ENCODE measurements at regions not wholly inside any gene's neighbourhood (a gene's known extent, or its start where the extent isn't known, plus 50 kb on each side); places are given as distances from the start of the nearest gene placed in this dataset.

GRCh38 chr3:154590675-154591384, 160.8 kb upstream of the GPR149 start:
- no peak for FAIRE-seq
- no peak for DNase-seq (ENCODE audit: insufficient read length, low spot score)
- no peak for TF ChIP-seq POLR2A (IDR thresholded peaks at IDR 0.05; ENCODE audit: low read depth, low read length)
- no peak for TF ChIP-seq TAF1 (IDR thresholded peaks at IDR 0.05; ENCODE audit: low read depth, low read length)
- no peak for TF ChIP-seq POU2F2 (IDR thresholded peaks at IDR 0.05; ENCODE audit: low read depth, low read length)
- TF ChIP-seq POLR2AphosphoS5 (IDR thresholded peaks at IDR 0.05; ENCODE audit: low read depth, low read length) = no peak
- no peak for TF ChIP-seq PAX5 (IDR thresholded peaks at IDR 0.05; ENCODE audit: insufficient read depth, low read length, severe bottlenecking)
- no peak for TF ChIP-seq SPI1 (IDR thresholded peaks at IDR 0.05; ENCODE audit: low read depth, low read length)

GRCh38 chr3:154588831-154589230, 158.8 kb upstream of the GPR149 start:
- DNase-seq (ENCODE audit: insufficient read length, low spot score) (no peak), FAIRE-seq (no peak)
- TF ChIP-seq PAX5 (IDR thresholded peaks at IDR 0.05; ENCODE audit: insufficient read depth, low read length, severe bottlenecking) = no peak
- TF ChIP-seq SPI1 (IDR thresholded peaks at IDR 0.05; ENCODE audit: low read depth, low read length) = no peak
- TF ChIP-seq POLR2A (IDR thresholded peaks at IDR 0.05; ENCODE audit: low read depth, low read length) = no peak
- TF ChIP-seq POU2F2 (IDR thresholded peaks at IDR 0.05; ENCODE audit: low read depth, low read length) = no peak
- no peak for TF ChIP-seq POLR2AphosphoS5 (IDR thresholded peaks at IDR 0.05; ENCODE audit: low read depth, low read length)
- TF ChIP-seq TAF1 (IDR thresholded peaks at IDR 0.05; ENCODE audit: low read depth, low read length) = no peak

GRCh38 chr3:154584974-154585373, 155.0 kb upstream of the GPR149 start:
- TF ChIP-seq POLR2AphosphoS5 (IDR thresholded peaks at IDR 0.05; ENCODE audit: low read depth, low read length) (no peak), POU2F2 (IDR thresholded peaks at IDR 0.05; ENCODE audit: low read depth, low read length) (no peak), POLR2A (IDR thresholded peaks at IDR 0.05; ENCODE audit: low read depth, low read length) (no peak), PAX5 (IDR thresholded peaks at IDR 0.05; ENCODE audit: insufficient read depth, low read length, severe bottlenecking) (no peak), TAF1 (IDR thresholded peaks at IDR 0.05; ENCODE audit: low read depth, low read length) (no peak), SPI1 (IDR thresholded peaks at IDR 0.05; ENCODE audit: low read depth, low read length) (no peak)
- FAIRE-seq (no peak), DNase-seq (ENCODE audit: insufficient read length, low spot score) (no peak)

- no peak for TF ChIP-seq POU2F2 (IDR thresholded peaks at IDR 0.05; ENCODE audit: low read depth, low read length)
- FAIRE-seq = no peak
- no peak for DNase-seq (ENCODE audit: insufficient read length, low spot score)
Measured at GRCh38 chr3:154584041-154584440, 154.1 kb upstream of the GPR149 start.

- TF ChIP-seq POU2F2 (IDR thresholded peaks at IDR 0.05; ENCODE audit: low read depth, low read length) (no peak), SPI1 (IDR thresholded peaks at IDR 0.05; ENCODE audit: low read depth, low read length) (no peak), PAX5 (IDR thresholded peaks at IDR 0.05; ENCODE audit: insufficient read depth, low read length, severe bottlenecking) (no peak), POLR2A (IDR thresholded peaks at IDR 0.05; ENCODE audit: low read depth, low read length) (no peak), TAF1 (IDR thresholded peaks at IDR 0.05; ENCODE audit: low read depth, low read length) (no peak), POLR2AphosphoS5 (IDR thresholded peaks at IDR 0.05; ENCODE audit: low read depth, low read length) (no peak)
- FAIRE-seq (no peak), DNase-seq (ENCODE audit: insufficient read length, low spot score) (no peak)
Measured at GRCh38 chr3:154583086-154583634, 153.2 kb upstream of the GPR149 start.

- FAIRE-seq = no peak
- no peak for DNase-seq (ENCODE audit: insufficient read length, low spot score)
- TF ChIP-seq PAX5 (IDR thresholded peaks at IDR 0.05; ENCODE audit: insufficient read depth, low read length, severe bottlenecking) (no peak), SPI1 (IDR thresholded peaks at IDR 0.05; ENCODE audit: low read depth, low read length) (no peak), POU2F2 (IDR thresholded peaks at IDR 0.05; ENCODE audit: low read depth, low read length) (no peak), POLR2A (IDR thresholded peaks at IDR 0.05; ENCODE audit: low read depth, low read length) (no peak), POLR2AphosphoS5 (IDR thresholded peaks at IDR 0.05; ENCODE audit: low read depth, low read length) (no peak), TAF1 (IDR thresholded peaks at IDR 0.05; ENCODE audit: low read depth, low read length) (no peak)
Measured at GRCh38 chr3:154582501-154582900, 152.5 kb upstream of the GPR149 start.

GRCh38 chr3:154571553-154572226, 141.7 kb upstream of the GPR149 start:
- FAIRE-seq = no peak
- TF ChIP-seq TAF1 (IDR thresholded peaks at IDR 0.05; ENCODE audit: low read depth, low read length) (no peak), POU2F2 (IDR thresholded peaks at IDR 0.05; ENCODE audit: low read depth, low read length) (no peak)
- no peak for DNase-seq (ENCODE audit: insufficient read length, low spot score)

- TF ChIP-seq POLR2AphosphoS5 (IDR thresholded peaks at IDR 0.05; ENCODE audit: low read depth, low read length) (no peak), PAX5 (IDR thresholded peaks at IDR 0.05; ENCODE audit: insufficient read depth, low read length, severe bottlenecking) (no peak), SPI1 (IDR thresholded peaks at IDR 0.05; ENCODE audit: low read depth, low read length) (no peak), POLR2A (IDR thresholded peaks at IDR 0.05; ENCODE audit: low read depth, low read length) (no peak), POU2F2 (IDR thresholded peaks at IDR 0.05; ENCODE audit: low read depth, low read length) (no peak), TAF1 (IDR thresholded peaks at IDR 0.05; ENCODE audit: low read depth, low read length) (no peak)
- FAIRE-seq = no peak
- DNase-seq (ENCODE audit: insufficient read length, low spot score) = no peak
Measured at GRCh38 chr3:154568064-154568463, 138.1 kb upstream of the GPR149 start.

- DNase-seq (ENCODE audit: insufficient read length, low spot score) = no peak
- FAIRE-seq = no peak
- TF ChIP-seq SPI1 (IDR thresholded peaks at IDR 0.05; ENCODE audit: low read depth, low read length) (no peak), POLR2A (IDR thresholded peaks at IDR 0.05; ENCODE audit: low read depth, low read length) (no peak), POU2F2 (IDR thresholded peaks at IDR 0.05; ENCODE audit: low read depth, low read length) (no peak), TAF1 (IDR thresholded peaks at IDR 0.05; ENCODE audit: low read depth, low read length) (no peak)
Measured at GRCh38 chr3:154559623-154560022, 129.6 kb upstream of the GPR149 start.

GRCh38 chr3:154552338-154552737, 122.3 kb upstream of the GPR149 start:
- TF ChIP-seq PAX5 (IDR thresholded peaks at IDR 0.05; ENCODE audit: insufficient read depth, low read length, severe bottlenecking) (no peak), POU2F2 (IDR thresholded peaks at IDR 0.05; ENCODE audit: low read depth, low read length) (no peak), TAF1 (IDR thresholded peaks at IDR 0.05; ENCODE audit: low read depth, low read length) (no peak), POLR2A (IDR thresholded peaks at IDR 0.05; ENCODE audit: low read depth, low read length) (no peak), SPI1 (IDR thresholded peaks at IDR 0.05; ENCODE audit: low read depth, low read length) (no peak), POLR2AphosphoS5 (IDR thresholded peaks at IDR 0.05; ENCODE audit: low read depth, low read length) (no peak)
- DNase-seq (ENCODE audit: insufficient read length, low spot score) (no peak), FAIRE-seq (no peak)
